ENCODE measurements at regions not wholly inside any gene's neighbourhood (a gene's known extent, or its start where the extent isn't known, plus 50 kb on each side); places are given as distances from the start of the nearest gene placed in this dataset.

DNA sequence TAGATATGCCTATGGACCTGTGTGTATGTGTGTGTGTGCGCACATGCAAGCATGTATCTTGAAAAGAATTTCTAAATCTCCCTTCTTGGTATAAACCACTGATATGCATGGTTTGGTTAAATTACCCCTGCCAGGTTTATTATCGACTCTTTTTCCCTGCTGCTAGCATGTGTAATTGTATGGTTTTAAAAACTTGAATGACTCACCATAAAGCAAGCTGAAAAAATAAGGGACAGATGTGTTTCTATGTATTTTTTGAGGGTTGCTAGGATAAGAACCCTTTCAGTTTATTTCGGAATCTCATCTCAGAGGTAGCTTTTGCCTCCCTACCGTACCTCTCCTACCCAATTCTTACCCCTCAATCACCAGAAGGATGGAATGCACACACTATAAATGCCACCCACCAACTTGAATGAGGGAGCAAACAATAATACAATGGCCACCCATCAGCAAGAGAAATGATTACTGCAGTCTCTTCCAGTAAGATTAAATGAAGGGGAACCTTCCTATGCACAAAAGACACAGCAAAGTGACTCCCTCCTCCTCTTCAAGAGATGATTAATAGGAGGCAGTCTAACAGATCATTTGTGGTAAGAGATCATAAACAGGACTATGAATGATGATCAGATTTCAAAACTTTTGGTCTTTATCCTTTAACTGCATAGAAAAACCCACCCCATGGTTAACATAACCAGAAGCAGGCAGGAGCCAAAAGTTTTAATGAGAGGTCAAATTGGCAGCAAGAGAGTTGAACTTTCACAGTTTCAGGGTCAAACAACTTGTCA lies 357.2 kb downstream of the SATB2 start:
- no peaks in the 10 kb centered on the region for H4K20me1 ChIP-seq (replicated peaks; ENCODE audit: control insufficient read depth, extremely low read depth, insufficient read depth, low read length)
- H3K36me3 ChIP-seq (ENCODE audit: control insufficient read depth in 2 of 2, extremely low read depth in 1 of 2, insufficient read depth in 2 of 2, low read length in 2 of 2) = no peaks in the 10 kb centered on the region
- H3K4me1 ChIP-seq (ENCODE audit: control insufficient read depth, extremely low read depth, insufficient read depth, low read length) = no peaks in the 10 kb centered on the region
- H2AFZ ChIP-seq (ENCODE audit: low read depth, low read length) = no peak overlapping the region
- H3K9ac ChIP-seq (replicated peaks; ENCODE audit: extremely low read depth, insufficient read depth, low read length) = no peak overlapping the region
- DNase-seq (ENCODE audit: low read depth, low spot score) = no peak
- dilution Hi-C loops (cut with MboI; ENCODE audit: extremely low pct_ligation_motif_present, low sequenced_read_pairs) (no loop called here), intact Hi-C loops (cut with micrococcal nuclease) (no loop called here)
- CTCF ChIA-PET = no interaction called here
- no peak overlapping the region for H3K27ac ChIP-seq (ENCODE audit: insufficient read depth, low read depth, low read length)
- TF ChIP-seq MYC (IDR thresholded peaks at IDR 0.05; ENCODE audit: low read depth, low read length) (no peak), JUN (IDR thresholded peaks at IDR 0.05; ENCODE audit: borderline replicate concordance, insufficient read depth, insufficient read length, low read depth) (no peak), EZH2 (IDR thresholded peaks at IDR 0.05; ENCODE audit: borderline replicate concordance, low read depth, low read length, severe bottlenecking) (no peak), MAX (IDR thresholded peaks at IDR 0.05; ENCODE audit: insufficient read depth, insufficient read length) (no peak), FOS (IDR thresholded peaks at IDR 0.05; ENCODE audit: borderline replicate concordance, insufficient read depth, low read length) (no peak), POLR2AphosphoS5 (IDR thresholded peaks at IDR 0.05; ENCODE audit: insufficient read depth, low read depth, low read length) (no peak)
- TF ChIP-seq, protein P1, sequence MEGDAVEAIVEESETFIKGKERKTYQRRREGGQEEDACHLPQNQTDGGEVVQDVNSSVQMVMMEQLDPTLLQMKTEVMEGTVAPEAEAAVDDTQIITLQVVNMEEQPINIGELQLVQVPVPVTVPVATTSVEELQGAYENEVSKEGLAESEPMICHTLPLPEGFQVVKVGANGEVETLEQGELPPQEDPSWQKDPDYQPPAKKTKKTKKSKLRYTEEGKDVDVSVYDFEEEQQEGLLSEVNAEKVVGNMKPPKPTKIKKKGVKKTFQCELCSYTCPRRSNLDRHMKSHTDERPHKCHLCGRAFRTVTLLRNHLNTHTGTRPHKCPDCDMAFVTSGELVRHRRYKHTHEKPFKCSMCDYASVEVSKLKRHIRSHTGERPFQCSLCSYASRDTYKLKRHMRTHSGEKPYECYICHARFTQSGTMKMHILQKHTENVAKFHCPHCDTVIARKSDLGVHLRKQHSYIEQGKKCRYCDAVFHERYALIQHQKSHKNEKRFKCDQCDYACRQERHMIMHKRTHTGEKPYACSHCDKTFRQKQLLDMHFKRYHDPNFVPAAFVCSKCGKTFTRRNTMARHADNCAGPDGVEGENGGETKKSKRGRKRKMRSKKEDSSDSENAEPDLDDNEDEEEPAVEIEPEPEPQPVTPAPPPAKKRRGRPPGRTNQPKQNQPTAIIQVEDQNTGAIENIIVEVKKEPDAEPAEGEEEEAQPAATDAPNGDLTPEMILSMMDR (IDR thresholded peaks at IDR 0.05; ENCODE audit: extremely low read depth in 1 of 2, insufficient read depth in 1 of 2, low read depth in 1 of 2, low read length in 2 of 2) = no peak
- H3K4me3 ChIP-seq (replicated peaks in 1 of 3; ENCODE audit: insufficient read depth in 1 of 3, low read depth in 1 of 3, low read length in 3 of 3) = no peak overlapping the region
- H3K9me1 ChIP-seq (replicated peaks; ENCODE audit: control insufficient read depth, extremely low read depth, insufficient read depth, low read length) = no peaks in the 10 kb centered on the region
- H3K9me3 ChIP-seq (replicated peaks; ENCODE audit: control insufficient read depth, insufficient read depth, low read length) = peaks cover 4% of the 10 kb centered on the region
- no peak for FAIRE-seq
- H3K27me3 ChIP-seq (ENCODE audit: control insufficient read depth in 2 of 2, insufficient read depth in 2 of 2, low read length in 2 of 2) = no peaks in the 10 kb centered on the region
- H3K4me2 ChIP-seq (ENCODE audit: insufficient read depth, low read length) = no peak overlapping the region
- no TSS peak for BruUV-seq (replicated peaks)
- POLR2A ChIA-PET = no interaction called here
- H3K79me2 ChIP-seq (ENCODE audit: control insufficient read depth, insufficient read depth, low read length) = no peaks in the 10 kb centered on the region
